Natural killer cell (primary cell): ENCODE measurements at regions not wholly inside any gene's neighbourhood (a gene's known extent, or its start where the extent isn't known, plus 50 kb on each side); places are given as distances from the start of the nearest gene placed in this dataset.

ENCODE experiments used
- ATAC-seq, 3 donors: fragments of 150-1000 bp in 2 of 3; fragments of 200-7000 bp in 1 of 3; cut with Tn5 transposase; 1 replicate in 1 of 3; 2 replicates in 2 of 3; pipeline ENCODE4 v1.10.0; 2021; ENCODE audit warnings: mild to moderate bottlenecking in 2 of 3, moderate library complexity in 2 of 3
- DNase-seq, 2 donors: peaks; one replicate each; pipeline versions ENCODE4 v3.0.0 to v3.0.0-alpha.2; 2013 to 2021; ENCODE audit warnings: mixed read lengths in 1 of 2
- H3K27ac ChIP-seq: one replicate; pipeline ENCODE4 v1.5.1; 2013; ENCODE audit warnings: mild to moderate bottlenecking, low read length
- H3K27me3 ChIP-seq: one replicate; pipeline ENCODE4 v1.6.1; 2013; ENCODE audit warnings: low read length; ENCODE audit not compliant: control insufficient read depth, insufficient read depth
- H3K36me3 ChIP-seq: one replicate; pipeline ENCODE4 v1.6.1; 2013; ENCODE audit warnings: low read length; ENCODE audit not compliant: control insufficient read depth, insufficient read depth
- H3K4me1 ChIP-seq: one replicate; pipeline ENCODE4 v1.6.1; 2013; ENCODE audit warnings: low read length; ENCODE audit not compliant: control insufficient read depth, insufficient read depth
- H3K4me3 ChIP-seq: one replicate; pipeline ENCODE4 v1.5.1; 2013; ENCODE audit warnings: low read length
- H3K9me3 ChIP-seq: one replicate; pipeline ENCODE4 v1.6.1; 2013; ENCODE audit warnings: low read length; ENCODE audit not compliant: control insufficient read depth, insufficient read depth
- H3K27ac Mint-ChIP-seq, 2 donors: one replicate each; pipeline ENCODE4 v1.8.0; 2022; ENCODE audit warnings: mild to moderate bottlenecking in 2 of 2, mixed read lengths in 2 of 2, moderate library complexity in 1 of 2
- H3K27me3 Mint-ChIP-seq, 2 donors: one replicate each; pipeline ENCODE4 v1.8.0; 2022; ENCODE audit warnings: low read depth in 2 of 2, mixed read lengths in 2 of 2
- H3K36me3 Mint-ChIP-seq: one replicate; pipeline ENCODE4 v1.8.0; 2022; ENCODE audit warnings: mixed read lengths
- H3K4me1 Mint-ChIP-seq, 2 donors: one replicate each; pipeline ENCODE4 v1.8.0; 2022; ENCODE audit warnings: mixed read lengths in 2 of 2
- H3K4me3 Mint-ChIP-seq: one replicate; pipeline ENCODE4 v1.8.0; 2022; ENCODE audit warnings: mild to moderate bottlenecking, moderate library complexity, mixed read lengths
- H3K9me3 Mint-ChIP-seq, 2 donors: one replicate each; pipeline ENCODE4 v1.8.0; 2022; ENCODE audit warnings: mixed read lengths in 2 of 2
- CTCF ChIP-seq: fragments of 200-600 bp; IDR thresholded peaks from one replicate; pipeline ENCODE4 v1.8.0; 2022; ENCODE audit warnings: antibody characterized with exemption
- WGBS: methylation state at CpG from one replicate; pipeline ENCODE4 v1.1.7; 2013; ENCODE audit warnings: missing lambda C conversion rate; ENCODE audit not compliant: insufficient coverage; 5-methylcytosine and 5-hydroxymethylcytosine counted together
- intact Hi-C: fragments of 100-400 bp; cut with micrococcal nuclease; formaldehyde crosslinking; loops from one replicate; pipeline ENCODE4 v1.14.2; 2022

DNA sequence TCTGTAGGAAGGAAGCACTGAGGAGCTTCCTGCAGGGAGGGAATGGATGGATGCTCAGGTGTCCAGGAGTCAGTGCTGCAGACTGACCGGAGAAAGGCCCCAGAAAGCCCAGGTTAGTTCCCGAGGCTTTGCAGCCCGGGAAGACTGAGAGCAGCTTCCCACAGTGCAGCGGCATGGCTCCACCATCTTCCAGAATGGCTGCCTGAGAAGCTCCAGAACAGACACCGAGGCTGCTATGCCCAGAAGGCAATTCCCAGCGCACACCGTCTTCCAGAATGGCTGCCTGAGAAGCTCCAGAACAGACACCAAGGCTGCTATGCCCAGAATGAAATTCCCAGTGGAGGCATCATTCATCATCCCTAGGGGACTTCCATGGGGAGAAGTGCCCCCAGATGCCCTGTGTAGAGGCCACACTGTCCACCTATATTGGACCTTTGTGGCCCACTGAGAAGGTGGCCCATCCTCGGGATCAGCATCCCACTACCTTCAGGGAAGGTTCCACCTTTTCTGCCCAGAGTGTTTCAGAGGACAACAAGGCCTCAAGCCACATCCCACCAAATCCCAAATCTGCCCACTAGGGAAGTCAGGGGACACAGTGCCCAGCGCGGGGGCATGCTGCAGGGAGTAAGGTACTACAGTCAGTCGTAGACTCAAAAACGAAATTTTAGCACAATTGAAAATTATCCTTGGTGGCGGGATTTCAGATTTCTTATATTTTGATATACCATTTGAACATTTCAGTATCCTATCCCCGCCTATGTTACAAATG is 80.5 kb downstream of the KCNF1 start:
- H3K9me3 Mint-ChIP-seq: no peaks in the 10 kb centered on the region
- Histone ChIP-seq H3K27ac (no peak overlapping the region), H3K9me3 (no peaks in the 10 kb centered on the region), H3K4me3 (no peak overlapping the region), H3K36me3 (no peaks in the 10 kb centered on the region), H3K4me1 (no peaks in the 10 kb centered on the region), H3K27me3 (peaks cover 3% of the 10 kb centered on the region)
- ATAC-seq (no peak), DNase-seq (no peak)
- peaks cover 8 to 14% of the 10 kb centered on the region in 2 donors for H3K27me3 Mint-ChIP-seq
- no peaks in the 10 kb centered on the region for H3K36me3 Mint-ChIP-seq
- H3K4me3 Mint-ChIP-seq: no peak overlapping the region
- intact Hi-C loops: no loop called here
- H3K27ac Mint-ChIP-seq: no peak overlapping the region
- TF ChIP-seq CTCF: no peak
- WGBS: 86% methylated on average over 14 of the region's 14 CpGs
- H3K4me1 Mint-ChIP-seq: no peaks in the 10 kb centered on the region

GRCh38 chr2:10993001-10993481 is 81.3 kb downstream of the KCNF1 start:
- Histone ChIP-seq H3K4me1 (no peaks in the 10 kb centered on the region), H3K27ac (no peak overlapping the region), H3K36me3 (no peaks in the 10 kb centered on the region), H3K9me3 (no peaks in the 10 kb centered on the region), H3K27me3 (peaks cover 3% of the 10 kb centered on the region), H3K4me3 (no peak overlapping the region)
- H3K27me3 Mint-ChIP-seq: peaks cover 8 to 14% of the 10 kb centered on the region in 2 donors
- H3K9me3 Mint-ChIP-seq: no peaks in the 10 kb centered on the region
- ATAC-seq (no peak), DNase-seq (no peak)
- intact Hi-C loops: no loop called here
- H3K27ac Mint-ChIP-seq: no peak overlapping the region
- TF ChIP-seq CTCF: no peak
- H3K4me1 Mint-ChIP-seq: no peaks in the 10 kb centered on the region
- WGBS: 57% methylated on average over 8 of the region's 8 CpGs
- H3K4me3 Mint-ChIP-seq: no peak overlapping the region
- no peaks in the 10 kb centered on the region for H3K36me3 Mint-ChIP-seq

DNA sequence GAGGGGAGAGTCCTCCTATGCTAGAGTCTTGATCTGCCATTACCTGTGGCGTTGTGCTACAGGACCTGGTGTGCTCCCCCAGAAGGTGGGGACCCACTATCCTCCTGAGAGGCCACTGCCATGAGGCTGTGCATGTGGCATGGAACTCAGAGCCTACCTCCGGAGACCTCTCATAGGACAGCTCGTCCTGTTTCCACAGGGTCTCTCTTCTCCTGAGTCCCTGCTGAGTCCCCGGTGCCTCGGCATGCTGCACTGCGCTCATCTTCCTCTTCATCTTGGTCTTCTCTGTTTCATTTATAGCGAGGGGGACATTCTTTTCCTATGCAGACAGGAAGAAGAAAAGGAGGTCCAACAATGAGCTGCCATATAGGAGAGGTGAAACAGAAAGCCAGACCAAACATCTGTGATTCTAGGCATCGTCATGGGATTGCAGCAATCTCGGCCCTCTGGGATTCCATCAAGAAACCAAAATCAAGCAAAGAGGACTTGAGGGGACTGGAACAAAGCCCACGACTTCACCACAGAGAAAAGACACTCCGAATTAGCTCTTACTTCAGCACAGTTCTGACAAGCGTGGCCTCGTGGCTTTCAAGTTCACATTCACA is 83.7 kb downstream of the KCNF1 start:
- H3K4me1 Mint-ChIP-seq: no peaks in the 10 kb centered on the region
- no peak overlapping the region for H3K27ac Mint-ChIP-seq
- no peaks in the 10 kb centered on the region for H3K9me3 Mint-ChIP-seq
- H3K27me3 ChIP-seq: peaks cover 3% of the 10 kb centered on the region
- no peak overlapping the region for H3K27ac ChIP-seq
- H3K36me3 ChIP-seq: no peaks in the 10 kb centered on the region
- H3K9me3 ChIP-seq: no peaks in the 10 kb centered on the region
- no peak overlapping the region for H3K4me3 Mint-ChIP-seq
- no peak for TF ChIP-seq CTCF
- H3K4me3 ChIP-seq: no peak overlapping the region
- intact Hi-C loops: no loop called here
- peaks cover 5 to 14% of the 10 kb centered on the region in 2 donors for H3K27me3 Mint-ChIP-seq
- H3K4me1 ChIP-seq: no peaks in the 10 kb centered on the region
- 86% methylated on average over 13 of the region's 13 CpGs for WGBS
- ATAC-seq (no peak), DNase-seq (no peak)
- H3K36me3 Mint-ChIP-seq: no peaks in the 10 kb centered on the region
